ENCODE measurements at regions not wholly inside any gene's neighbourhood (a gene's known extent, or its start where the extent isn't known, plus 50 kb on each side); places are given as distances from the start of the nearest gene placed in this dataset.

DNA sequence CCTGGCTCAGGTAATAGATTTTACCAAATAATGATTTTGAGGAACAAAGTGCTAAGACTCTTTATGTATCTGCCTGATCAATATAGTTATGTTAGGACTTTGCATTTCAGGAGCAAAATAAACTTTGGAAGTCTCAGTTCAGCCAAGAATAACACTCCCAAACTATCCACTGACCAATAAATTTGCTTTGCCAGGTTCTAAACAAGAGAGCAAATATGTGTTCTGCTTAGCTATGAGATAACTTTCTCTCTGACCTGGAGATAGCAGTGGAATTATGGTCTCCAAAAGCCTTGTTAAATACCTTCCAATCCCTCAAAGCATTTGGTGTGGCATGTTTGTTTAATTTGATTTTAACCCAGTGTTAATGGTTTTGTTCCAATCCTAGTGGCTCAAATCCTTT, 1541.1 kb downstream of the FAM181B start:
- no peak for TF ChIP-seq YY1 (IDR thresholded peaks at IDR 0.05; ENCODE audit: insufficient read depth, insufficient read length)
- no peak for TF ChIP-seq SUZ12 (IDR thresholded peaks at IDR 0.05; ENCODE audit: extremely low read depth, insufficient read depth, insufficient read length)
